ENCODE measurements at regions not wholly inside any gene's neighbourhood (a gene's known extent, or its start where the extent isn't known, plus 50 kb on each side); places are given as distances from the start of the nearest gene placed in this dataset.
"Not testable (repeated sequence)": the region's sequence is repeated elsewhere in the genome, so short reads cannot be mapped to it uniquely, and the experiment has no call there.

DNA sequence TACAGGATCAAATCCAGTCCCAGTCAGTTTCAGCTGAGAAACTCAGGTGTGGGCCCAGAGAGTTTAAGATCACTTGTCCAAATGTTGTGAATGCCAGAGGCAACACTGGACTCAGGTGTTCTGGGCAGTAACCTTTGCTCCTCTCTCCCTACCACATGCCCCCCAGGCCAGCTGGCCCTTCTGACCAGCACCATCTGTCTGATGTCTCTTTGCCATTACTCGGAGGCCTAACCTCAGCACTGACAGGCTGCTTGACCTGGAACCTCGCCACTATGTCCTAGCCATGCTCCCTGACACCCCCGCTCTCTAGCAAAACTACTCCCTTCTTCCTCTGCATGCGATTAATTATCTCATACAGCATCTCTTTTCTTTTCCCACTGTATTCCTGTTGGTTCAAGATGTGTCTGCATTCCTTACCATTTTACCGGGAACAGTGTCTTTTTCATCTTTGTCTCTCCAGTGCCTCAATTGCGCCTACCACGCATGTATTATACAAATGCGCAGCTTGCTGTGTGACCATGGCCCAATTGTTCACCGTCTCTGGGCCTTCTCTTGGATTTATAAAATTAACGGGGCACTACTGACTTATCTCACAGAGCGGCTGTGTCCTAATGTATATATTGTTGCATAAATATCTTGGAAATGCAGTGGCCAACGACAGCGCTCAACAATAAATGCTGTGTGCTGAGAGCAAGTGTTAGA is 159.5 kb upstream of the IRF2BP2 start:
- in situ Hi-C loops (cut with HindIII; ENCODE audit: low pct_unique_long_range_greater_than_20kb, low sequenced_read_pairs) = no loop called here
- TF ChIP-seq JUND (IDR thresholded peaks at IDR 0.05; ENCODE audit: low read depth) = no peak

GRCh38 chr1:234768569-234769283 is 158.7 kb upstream of the IRF2BP2 start:
- in situ Hi-C loops (cut with HindIII; ENCODE audit: low pct_unique_long_range_greater_than_20kb, low sequenced_read_pairs) = no loop called here
- TF ChIP-seq JUND (IDR thresholded peaks at IDR 0.05; ENCODE audit: low read depth) = no peak

More for the DNA sequence above, 159.5 kb upstream of the IRF2BP2 start:
- no peak for DNase-seq (ENCODE audit: low read depth in 1 of 2, low spot score in 1 of 2)

DNA sequence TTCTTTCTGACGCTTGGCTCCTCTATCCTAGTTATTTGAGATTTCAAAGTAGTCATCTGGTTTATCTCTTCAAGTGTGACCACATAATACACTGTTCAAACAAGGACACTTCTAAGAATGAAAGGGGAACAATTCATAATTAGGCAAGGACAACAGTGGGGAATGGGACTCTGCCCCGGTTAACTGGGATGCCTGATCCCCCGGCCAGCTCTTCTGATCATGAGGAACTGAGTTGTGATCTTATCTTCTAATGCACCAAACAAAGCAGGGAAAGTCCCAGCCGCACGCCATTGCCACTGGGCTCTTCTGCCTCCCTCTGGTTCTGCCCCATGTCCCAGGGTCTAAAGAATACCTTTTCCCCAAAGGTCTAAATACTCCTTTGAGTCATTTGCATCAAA is 158.2 kb upstream of the IRF2BP2 start:
- TF ChIP-seq JUND (IDR thresholded peaks at IDR 0.05; ENCODE audit: low read depth) = no peak
- DNase-seq (ENCODE audit: low read depth in 1 of 2, low spot score in 1 of 2) = no peak
- in situ Hi-C loops (cut with HindIII; ENCODE audit: low pct_unique_long_range_greater_than_20kb, low sequenced_read_pairs) = no loop called here

More at GRCh38 chr1:234768569-234769283, 158.7 kb upstream of the IRF2BP2 start:
- DNase-seq (ENCODE audit: low read depth in 1 of 2, low spot score in 1 of 2) = no peak

- in situ Hi-C loops (cut with HindIII; ENCODE audit: low pct_unique_long_range_greater_than_20kb, low sequenced_read_pairs) = no loop called here
- no peak for DNase-seq (ENCODE audit: low read depth in 1 of 2, low spot score in 1 of 2)
- TF ChIP-seq JUND (IDR thresholded peaks at IDR 0.05; ENCODE audit: low read depth) = no peak
These were observed 155.7 kb upstream of the IRF2BP2 start for GRCh38 chr1:234765672-234766071.

DNA sequence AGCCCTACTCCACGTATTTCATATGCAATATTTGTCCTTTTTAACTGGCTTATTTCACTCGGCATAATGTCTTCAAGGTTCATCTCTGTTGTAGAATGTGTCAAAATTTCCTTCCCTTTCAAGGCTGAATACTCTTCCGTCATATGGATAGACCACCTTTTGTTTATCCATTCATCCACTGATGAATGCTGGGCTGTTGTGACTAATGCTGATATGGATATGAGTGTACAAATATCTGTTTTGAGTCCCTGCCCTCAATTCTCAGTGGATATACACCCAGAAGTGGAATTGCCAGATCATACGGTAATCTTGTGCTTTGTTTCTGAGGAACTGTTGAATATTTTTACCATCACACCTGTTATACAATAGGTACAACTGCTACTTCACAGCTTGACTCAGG is 155.2 kb upstream of the IRF2BP2 start:
- no peak for TF ChIP-seq JUND (IDR thresholded peaks at IDR 0.05; ENCODE audit: low read depth)
- in situ Hi-C loops (cut with HindIII; ENCODE audit: low pct_unique_long_range_greater_than_20kb, low sequenced_read_pairs) = no loop called here
- no peak for DNase-seq (ENCODE audit: low read depth in 1 of 2, low spot score in 1 of 2)

- in situ Hi-C loops (cut with HindIII; ENCODE audit: low pct_unique_long_range_greater_than_20kb, low sequenced_read_pairs) = no loop called here
- no peak for TF ChIP-seq JUND (IDR thresholded peaks at IDR 0.05; ENCODE audit: low read depth)
- no peak for DNase-seq (ENCODE audit: low read depth in 1 of 2, low spot score in 1 of 2)
These were observed 153.9 kb upstream of the IRF2BP2 start for GRCh38 chr1:234763910-234764309.

DNA sequence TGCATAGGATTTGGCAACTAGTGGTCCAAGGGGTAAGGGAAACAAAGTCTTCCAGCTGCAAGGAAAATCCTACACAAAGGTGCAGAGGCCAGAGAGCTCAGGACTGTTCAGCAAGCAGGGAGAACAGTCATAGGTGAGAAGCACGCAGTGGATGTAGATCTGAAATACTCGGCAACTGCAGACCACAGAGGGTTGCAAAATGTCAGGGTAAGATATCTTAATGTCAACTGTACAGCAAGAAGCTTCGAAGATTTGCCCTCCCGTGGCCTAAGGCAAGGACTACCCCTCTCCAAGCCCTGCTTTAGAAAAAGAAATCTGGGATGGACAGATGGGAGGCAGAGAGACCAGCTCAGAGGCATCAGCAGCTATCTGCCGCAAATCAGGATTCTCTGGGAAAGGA is 153.4 kb upstream of the IRF2BP2 start:
- TF ChIP-seq JUND (IDR thresholded peaks at IDR 0.05; ENCODE audit: low read depth) = no peak
- no peak for DNase-seq (ENCODE audit: low read depth in 1 of 2, low spot score in 1 of 2)
- in situ Hi-C loops (cut with HindIII; ENCODE audit: low pct_unique_long_range_greater_than_20kb, low sequenced_read_pairs) = no loop called here

- DNase-seq (ENCODE audit: low read depth in 1 of 2, low spot score in 1 of 2); in situ Hi-C loops (cut with HindIII; ENCODE audit: low pct_unique_long_range_greater_than_20kb, low sequenced_read_pairs): not testable (repeated sequence)
These were observed 152.1 kb upstream of the IRF2BP2 start for GRCh38 chr1:234762127-234762526.

DNA sequence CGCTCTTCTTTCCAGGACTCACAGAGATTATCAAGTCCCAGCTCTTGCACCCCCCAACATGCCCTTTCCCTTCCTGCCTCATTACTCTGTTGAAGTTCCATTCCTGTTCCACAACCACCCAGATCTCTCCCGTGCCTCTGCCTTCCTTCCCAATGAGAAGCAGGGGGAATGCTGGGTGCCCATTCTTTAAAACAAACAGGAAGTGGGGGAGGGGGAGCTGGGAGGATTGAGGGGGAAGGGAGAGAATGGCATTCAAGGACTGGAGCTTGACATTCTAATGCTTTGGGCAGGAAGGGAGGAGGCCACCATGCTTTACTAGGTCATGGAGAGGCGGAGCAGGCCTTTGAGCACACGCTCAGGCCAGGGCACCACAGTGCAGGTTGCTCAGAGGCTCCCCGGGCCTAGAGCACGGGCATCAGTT is 150.3 kb upstream of the IRF2BP2 start:
- peak in 1 of 2 experiments; percentile 40 for DNase-seq (ENCODE audit: low read depth in 1 of 2, low spot score in 1 of 2)
- in situ Hi-C loops (cut with HindIII; ENCODE audit: low pct_unique_long_range_greater_than_20kb, low sequenced_read_pairs) = no loop called here
- TF ChIP-seq JUND (IDR thresholded peaks at IDR 0.05; ENCODE audit: low read depth) = no peak

GRCh38 chr1:234759888-234760287 is 149.9 kb upstream of the IRF2BP2 start:
- TF ChIP-seq JUND (IDR thresholded peaks at IDR 0.05; ENCODE audit: low read depth) = no peak
- in situ Hi-C loops (cut with HindIII; ENCODE audit: low pct_unique_long_range_greater_than_20kb, low sequenced_read_pairs) = no loop called here
- no peak for DNase-seq (ENCODE audit: low read depth in 1 of 2, low spot score in 1 of 2)

GRCh38 chr1:234758851-234759250 is 148.9 kb upstream of the IRF2BP2 start:
- in situ Hi-C loops (cut with HindIII; ENCODE audit: low pct_unique_long_range_greater_than_20kb, low sequenced_read_pairs) = no loop called here
- no peak for TF ChIP-seq JUND (IDR thresholded peaks at IDR 0.05; ENCODE audit: low read depth)
- no peak for DNase-seq (ENCODE audit: low read depth in 1 of 2, low spot score in 1 of 2)

GRCh38 chr1:234756857-234757256 is 146.9 kb upstream of the IRF2BP2 start:
- in situ Hi-C loops (cut with HindIII; ENCODE audit: low pct_unique_long_range_greater_than_20kb, low sequenced_read_pairs) = no loop called here
- DNase-seq (ENCODE audit: low read depth in 1 of 2, low spot score in 1 of 2) = no peak
- TF ChIP-seq JUND (IDR thresholded peaks at IDR 0.05; ENCODE audit: low read depth) = no peak

GRCh38 chr1:234756066-234756774 is 146.2 kb upstream of the IRF2BP2 start:
- no peak for TF ChIP-seq JUND (IDR thresholded peaks at IDR 0.05; ENCODE audit: low read depth)
- no peak for DNase-seq (ENCODE audit: low read depth in 1 of 2, low spot score in 1 of 2)
- in situ Hi-C loops (cut with HindIII; ENCODE audit: low pct_unique_long_range_greater_than_20kb, low sequenced_read_pairs) = no loop called here
